ENCODE measurements at regions not wholly inside any gene's neighbourhood (a gene's known extent, or its start where the extent isn't known, plus 50 kb on each side); places are given as distances from the start of the nearest gene placed in this dataset.

DNA sequence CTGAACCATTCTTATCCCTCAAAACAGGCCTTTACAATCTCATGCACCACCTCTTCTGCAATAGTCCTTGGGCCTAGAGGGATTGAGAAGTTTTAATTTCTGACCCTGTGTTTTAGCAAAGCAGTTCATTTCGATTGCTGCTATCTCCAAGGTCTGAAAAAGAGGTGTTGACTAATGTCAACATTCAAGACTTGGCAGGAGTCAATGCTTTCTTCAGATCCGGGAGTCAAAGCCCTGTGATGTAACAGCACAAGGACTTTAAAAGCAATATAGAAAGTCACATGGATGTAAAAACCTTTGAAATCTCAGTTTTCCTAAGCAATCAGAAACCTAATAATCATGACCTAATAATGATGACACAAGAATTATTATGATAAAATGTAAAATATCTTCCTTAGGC is 133.8 kb downstream of the ADAM29 start:
- TF ChIP-seq, protein P1, sequence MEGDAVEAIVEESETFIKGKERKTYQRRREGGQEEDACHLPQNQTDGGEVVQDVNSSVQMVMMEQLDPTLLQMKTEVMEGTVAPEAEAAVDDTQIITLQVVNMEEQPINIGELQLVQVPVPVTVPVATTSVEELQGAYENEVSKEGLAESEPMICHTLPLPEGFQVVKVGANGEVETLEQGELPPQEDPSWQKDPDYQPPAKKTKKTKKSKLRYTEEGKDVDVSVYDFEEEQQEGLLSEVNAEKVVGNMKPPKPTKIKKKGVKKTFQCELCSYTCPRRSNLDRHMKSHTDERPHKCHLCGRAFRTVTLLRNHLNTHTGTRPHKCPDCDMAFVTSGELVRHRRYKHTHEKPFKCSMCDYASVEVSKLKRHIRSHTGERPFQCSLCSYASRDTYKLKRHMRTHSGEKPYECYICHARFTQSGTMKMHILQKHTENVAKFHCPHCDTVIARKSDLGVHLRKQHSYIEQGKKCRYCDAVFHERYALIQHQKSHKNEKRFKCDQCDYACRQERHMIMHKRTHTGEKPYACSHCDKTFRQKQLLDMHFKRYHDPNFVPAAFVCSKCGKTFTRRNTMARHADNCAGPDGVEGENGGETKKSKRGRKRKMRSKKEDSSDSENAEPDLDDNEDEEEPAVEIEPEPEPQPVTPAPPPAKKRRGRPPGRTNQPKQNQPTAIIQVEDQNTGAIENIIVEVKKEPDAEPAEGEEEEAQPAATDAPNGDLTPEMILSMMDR (conservative IDR thresholded peaks at IDR 0.05; ENCODE audit: control insufficient read depth, insufficient read depth, low read depth, low read length): no peak
- no peak overlapping the region for H3K4me3 ChIP-seq (ENCODE audit: control insufficient read depth, low read depth, low read length)
- no peak for DNase-seq (ENCODE audit: low read depth)

DNA sequence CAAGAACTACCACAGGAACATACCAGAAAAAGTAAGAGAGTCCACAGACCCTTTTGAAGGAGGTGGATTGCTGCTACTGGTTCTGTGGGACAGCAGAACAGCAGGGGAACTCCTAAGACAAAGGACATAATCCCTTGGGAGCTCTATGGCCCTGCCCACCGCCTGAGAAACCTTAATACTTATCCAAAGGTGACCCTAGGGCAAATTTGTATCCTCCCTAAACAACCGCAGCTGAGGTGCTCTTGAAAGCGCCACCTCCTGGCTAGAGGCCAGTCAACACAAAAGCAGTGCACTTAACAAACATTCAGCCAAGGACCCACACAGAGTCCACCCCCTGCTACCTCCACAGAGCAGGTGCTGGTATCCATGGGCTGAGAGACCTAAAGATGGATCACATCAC is 136.8 kb downstream of the ADAM29 start:
- TF ChIP-seq, protein P1 (conservative IDR thresholded peaks at IDR 0.05; ENCODE audit: control insufficient read depth, insufficient read depth, low read depth, low read length): no peak
- DNase-seq (ENCODE audit: low read depth): no peak
- H3K4me3 ChIP-seq (ENCODE audit: control insufficient read depth, low read depth, low read length): no peak overlapping the region

DNA sequence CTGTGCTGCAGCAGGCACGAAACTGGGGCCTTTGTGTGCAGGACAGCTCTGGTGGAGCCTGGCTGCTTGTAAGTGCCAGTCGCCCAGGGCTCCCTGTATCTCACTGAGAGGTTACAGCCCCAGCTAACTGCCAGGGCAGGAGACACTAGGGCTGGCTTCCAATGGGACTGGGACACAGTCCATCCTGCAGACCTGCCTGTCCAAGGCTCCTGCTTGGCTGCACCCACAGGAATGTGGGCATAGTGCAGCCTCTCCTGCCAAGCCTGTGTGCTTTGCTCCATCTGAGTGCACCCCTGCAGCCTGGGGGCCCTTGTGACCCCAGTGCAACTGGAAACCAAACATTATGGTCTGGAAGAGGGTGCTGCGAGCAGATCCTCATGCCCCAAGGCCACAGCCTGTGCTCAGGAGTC is 144.0 kb downstream of the ADAM29 start:
- H3K4me3 ChIP-seq (ENCODE audit: control insufficient read depth, low read depth, low read length): no peak overlapping the region
- DNase-seq (ENCODE audit: low read depth): no peak
- TF ChIP-seq, protein P1 (conservative IDR thresholded peaks at IDR 0.05; ENCODE audit: control insufficient read depth, insufficient read depth, low read depth, low read length): no peak

DNA sequence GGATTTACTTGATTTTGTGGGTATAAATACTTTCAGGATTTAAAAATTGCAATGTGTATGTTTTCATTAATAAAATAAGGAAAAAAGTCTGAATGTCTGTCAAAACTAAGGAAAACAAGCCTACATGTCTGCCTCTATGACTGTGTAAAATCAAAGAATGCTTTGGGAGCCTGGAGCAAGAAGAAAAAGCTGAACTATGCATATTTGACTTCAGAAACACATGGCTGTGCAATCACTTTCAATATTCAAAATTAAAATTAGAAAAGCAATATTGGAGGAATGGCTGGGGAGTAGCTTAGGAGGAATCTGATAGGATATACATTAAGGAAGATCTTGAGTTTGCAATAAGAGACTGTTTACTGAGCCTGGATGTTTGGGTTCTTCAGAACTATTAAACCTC is 147.1 kb downstream of the ADAM29 start:
- TF ChIP-seq, protein P1 (conservative IDR thresholded peaks at IDR 0.05; ENCODE audit: control insufficient read depth, insufficient read depth, low read depth, low read length): no peak

DNA sequence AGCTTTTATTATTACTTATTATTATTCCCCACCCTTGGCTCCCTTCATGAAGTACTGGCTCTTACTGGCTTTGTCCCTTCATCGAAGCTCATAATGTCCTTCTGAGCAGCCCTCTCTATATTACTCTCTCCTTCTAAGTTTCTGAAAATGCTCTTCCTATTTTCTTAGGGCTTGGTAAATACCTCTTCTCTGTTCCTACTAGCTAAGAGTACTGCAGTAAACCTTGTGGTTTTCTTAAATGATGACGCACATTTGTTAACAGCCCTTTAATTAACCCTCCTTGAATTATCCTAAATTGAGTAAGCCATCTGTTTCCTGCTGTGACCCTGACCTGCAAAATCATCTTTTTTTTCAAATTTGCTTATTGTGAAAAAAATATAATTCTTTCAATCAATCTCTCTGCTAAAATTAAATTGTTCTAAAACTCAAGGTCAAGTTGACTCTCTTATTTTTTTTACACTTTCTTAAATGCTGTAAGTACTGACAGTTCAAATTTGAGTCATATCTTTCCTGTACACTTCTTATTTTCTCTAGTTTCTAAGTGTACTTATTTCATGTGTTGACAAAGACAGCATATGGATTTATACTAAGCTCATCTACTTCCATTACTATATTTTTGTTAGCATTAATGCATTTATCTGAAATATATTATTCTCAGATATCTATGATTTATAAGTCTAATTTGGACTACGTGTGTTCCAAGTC is 148.9 kb downstream of the ADAM29 start:
- DNase-seq (ENCODE audit: low read depth): peak; percentile 5

More for the DNA sequence above, 147.1 kb downstream of the ADAM29 start:
- H3K4me3 ChIP-seq (ENCODE audit: control insufficient read depth, low read depth, low read length): no peak overlapping the region
- no peak for DNase-seq (ENCODE audit: low read depth)

DNA sequence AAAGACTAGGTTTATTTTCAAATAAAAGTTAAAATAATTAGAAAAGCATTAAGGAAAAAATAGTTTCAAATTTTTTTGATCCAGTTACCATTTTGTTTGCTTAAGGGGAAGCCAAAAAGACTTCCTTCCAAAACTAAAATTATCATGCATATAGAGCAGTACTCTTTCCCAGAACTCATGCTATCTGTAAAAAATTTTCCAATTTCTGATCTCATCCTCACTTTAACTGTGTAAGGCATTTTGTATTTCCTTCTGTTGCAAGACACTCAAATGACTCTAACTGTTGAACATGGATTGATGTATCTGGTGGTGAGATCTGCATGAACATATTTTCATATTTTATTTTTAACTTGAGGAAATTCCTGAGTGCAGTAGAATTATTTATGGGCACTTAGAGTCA is 150.1 kb downstream of the ADAM29 start:
- no peak overlapping the region for H3K4me3 ChIP-seq (ENCODE audit: control insufficient read depth, low read depth, low read length)
- DNase-seq (ENCODE audit: low read depth): no peak
- TF ChIP-seq, protein P1 (conservative IDR thresholded peaks at IDR 0.05; ENCODE audit: control insufficient read depth, insufficient read depth, low read depth, low read length): no peak

More for the DNA sequence above, 148.9 kb downstream of the ADAM29 start:
- no peak overlapping the region for H3K4me3 ChIP-seq (ENCODE audit: control insufficient read depth, low read depth, low read length)
- TF ChIP-seq, protein P1 (conservative IDR thresholded peaks at IDR 0.05; ENCODE audit: control insufficient read depth, insufficient read depth, low read depth, low read length): no peak

Data from fibroblast of mammary gland (primary cell).